Muscle of back (tissue), 3 donors: ENCODE measurements at regions not wholly inside any gene's neighbourhood (a gene's known extent, or its start where the extent isn't known, plus 50 kb on each side); places are given as distances from the start of the nearest gene placed in this dataset.
"Not testable (repeated sequence)": the region's sequence is repeated elsewhere in the genome, so short reads cannot be mapped to it uniquely, and the experiment has no call there.

Experiments
- DNase-seq, 3 donors: peaks; one replicate each; pipeline versions ENCODE4 v3.0.0 to v3.0.0-alpha.2; 2013

DNA sequence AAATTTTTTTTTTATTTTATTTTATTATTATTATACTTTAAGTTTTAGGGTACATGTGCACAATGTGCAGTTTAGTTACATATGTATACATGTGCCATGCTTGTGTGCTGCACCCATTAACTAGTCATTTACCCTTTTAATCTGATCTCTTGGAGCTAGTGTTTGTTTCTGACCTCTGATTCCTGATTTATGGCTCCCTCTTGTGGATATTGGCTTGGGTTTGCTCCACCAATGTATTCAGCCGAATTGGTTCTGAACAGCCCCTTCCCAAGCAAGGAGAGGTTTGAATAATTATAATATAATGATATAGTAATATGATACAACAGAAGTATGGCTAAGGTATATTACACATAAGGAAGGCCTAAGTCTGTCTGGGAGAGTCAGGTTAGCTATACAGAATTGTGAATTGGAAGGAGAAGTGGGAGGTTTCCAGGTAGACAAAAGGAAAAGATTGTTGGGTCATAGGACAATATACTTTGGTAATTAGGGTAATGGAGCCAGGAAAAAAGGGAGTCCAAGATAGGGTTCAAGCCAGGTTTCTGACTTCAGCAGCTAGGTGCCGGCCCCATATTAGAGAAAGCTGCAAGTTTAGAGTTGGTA lies 53.1 kb upstream of the HMCN1 start:
- DNase-seq: peak in 2 of 3 donors; percentile 17 to 41

GRCh38 chr1:185680453-185680852 lies 53.7 kb upstream of the HMCN1 start:
- DNase-seq: no peak

GRCh38 chr1:185679220-185679619 lies 55.0 kb upstream of the HMCN1 start:
- peak in 1 of 3 donors; percentile 13 for DNase-seq

- DNase-seq: no peak
These were observed 57.2 kb upstream of the HMCN1 start for GRCh38 chr1:185676969-185677368.

- DNase-seq: peak in 2 of 3 donors; percentile 24 to 44
These were observed 60.0 kb upstream of the HMCN1 start for GRCh38 chr1:185674201-185674600.

DNA sequence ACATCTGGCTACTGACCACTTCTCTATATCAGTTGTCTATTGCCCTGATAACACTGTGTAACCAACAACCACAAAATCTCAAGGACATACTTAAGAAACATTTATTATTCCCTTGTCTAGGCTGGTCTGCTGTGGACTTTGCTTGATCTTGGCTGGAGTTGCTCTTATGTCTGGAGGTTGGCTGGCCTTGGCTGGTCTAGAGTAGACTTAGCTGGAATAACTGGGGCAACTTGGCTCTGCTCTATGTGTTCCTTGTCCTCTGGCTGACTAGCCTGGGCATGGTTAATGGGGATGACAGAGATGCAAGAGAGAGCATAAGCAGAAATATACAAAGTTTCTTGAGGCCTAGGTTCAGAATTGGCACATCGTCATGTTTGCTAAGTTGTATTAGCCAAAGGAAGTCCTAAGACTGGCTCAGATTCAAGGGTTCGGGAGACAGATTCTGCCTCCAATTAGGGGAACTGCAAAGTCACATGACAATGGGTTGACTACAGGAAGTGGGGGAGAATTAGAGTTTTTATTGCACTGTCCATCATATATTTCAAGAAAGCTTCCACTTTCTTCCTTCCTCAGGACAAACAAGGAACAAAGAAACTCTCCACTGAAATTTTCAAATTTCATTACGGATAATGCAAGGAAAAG lies 61.4 kb upstream of the HMCN1 start:
- DNase-seq: peak in 1 of 3 donors; percentile 37

- peak in 1 of 3 donors; percentile 66 for DNase-seq
These were observed 64.0 kb upstream of the HMCN1 start for GRCh38 chr1:185670187-185670627.

DNA sequence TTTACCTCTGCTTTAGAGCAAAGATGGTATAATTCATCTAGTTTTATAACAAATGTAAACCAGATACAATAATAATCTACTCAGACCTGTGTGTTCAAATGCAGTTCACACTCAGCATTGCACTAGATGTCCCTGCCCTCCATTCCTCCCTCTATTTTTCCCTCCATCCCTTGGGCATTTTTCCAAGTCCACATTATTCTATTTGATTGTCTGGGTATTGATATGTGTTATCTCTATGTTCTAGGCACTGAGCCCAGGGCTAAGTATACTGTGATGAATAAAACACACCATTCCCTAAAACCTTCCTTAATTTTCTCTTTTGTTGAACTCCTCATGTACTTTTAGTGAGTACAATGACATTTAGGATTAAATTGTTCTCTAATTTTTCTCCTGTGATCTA lies 66.2 kb upstream of the HMCN1 start:
- DNase-seq: no peak

GRCh38 chr1:185666582-185666981 lies 67.6 kb upstream of the HMCN1 start:
- DNase-seq: no peak

DNA sequence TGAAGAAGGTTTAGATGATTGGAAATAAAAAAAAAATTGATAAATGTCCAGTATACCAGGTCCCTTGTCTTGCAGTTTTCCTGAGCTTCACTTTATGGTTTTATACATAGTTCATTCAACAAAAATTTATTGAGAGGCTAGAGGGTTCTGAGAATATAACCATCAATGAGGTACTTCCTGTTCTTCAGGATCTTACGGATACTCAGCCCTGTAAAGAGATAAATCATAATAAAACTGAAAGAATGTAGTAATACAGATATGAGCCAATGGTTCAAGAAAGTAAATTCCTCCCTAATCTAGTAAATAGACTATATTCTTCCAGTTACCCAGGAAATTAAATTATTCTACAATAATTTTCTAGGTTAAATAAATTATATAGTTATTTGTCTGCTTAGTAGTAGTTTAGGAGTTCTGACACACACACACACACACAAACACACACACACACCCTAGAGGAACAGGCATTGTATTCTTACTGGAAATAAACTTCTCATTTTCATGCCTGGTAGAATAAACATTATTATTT lies 70.4 kb upstream of the HMCN1 start:
- no peak for DNase-seq

DNA sequence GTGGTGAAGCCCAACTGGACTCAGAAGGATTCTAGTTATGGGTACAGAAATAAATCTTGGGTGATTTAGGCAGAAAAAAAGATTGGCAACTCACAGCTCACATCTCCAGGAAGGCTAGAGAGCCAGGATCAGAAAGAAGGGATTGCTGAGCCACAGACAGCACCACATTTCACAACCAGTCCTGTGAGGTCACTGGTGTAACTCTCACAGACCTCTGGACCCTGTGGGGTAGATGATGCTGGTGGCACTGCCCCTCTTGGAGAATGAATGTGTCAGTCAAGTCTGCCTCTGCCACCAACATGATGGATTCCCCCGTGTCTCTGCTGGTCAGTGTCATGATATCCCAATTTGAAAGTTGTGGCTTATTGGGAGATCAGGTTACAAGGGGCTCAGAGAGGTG lies 70.9 kb upstream of the HMCN1 start:
- DNase-seq: no peak

DNA sequence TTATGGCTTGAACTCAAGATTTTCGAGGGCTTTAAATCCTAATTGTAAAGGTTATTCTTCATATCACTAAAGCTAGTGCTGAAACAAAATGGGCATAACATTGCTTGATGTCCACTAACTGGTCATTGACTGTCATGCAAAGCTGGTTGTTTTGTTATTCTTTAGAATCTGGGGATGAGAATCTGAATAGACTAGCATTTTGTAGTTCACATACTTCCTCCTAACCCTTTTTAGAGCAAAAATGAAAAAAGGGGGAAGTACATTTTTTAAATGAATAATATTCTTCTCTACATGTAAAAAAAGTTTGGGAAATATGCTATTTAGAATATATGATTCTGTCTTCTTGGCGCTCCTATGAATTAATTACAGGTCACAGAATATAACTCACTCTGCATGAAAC lies 72.2 kb upstream of the HMCN1 start:
- DNase-seq: no peak

DNA sequence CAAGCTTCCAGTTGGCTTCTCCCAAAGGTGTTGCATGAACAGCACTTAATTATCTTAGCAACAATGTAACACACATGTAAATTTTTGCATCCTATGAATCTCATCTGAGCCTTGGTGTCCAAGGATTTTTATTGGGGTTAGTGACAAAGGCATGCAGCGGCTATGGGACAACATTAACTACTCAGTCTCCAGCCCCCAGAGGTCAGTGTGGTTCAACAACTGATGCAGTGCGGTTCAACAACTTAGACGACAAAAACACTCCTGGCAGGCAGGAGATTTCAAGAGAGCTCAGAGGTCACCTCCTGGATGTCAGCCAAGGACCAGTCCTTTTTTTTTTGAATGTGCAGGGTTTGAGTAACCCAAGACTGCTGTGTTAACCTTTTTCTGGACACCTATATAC lies 77.5 kb upstream of the HMCN1 start:
- DNase-seq: no peak

GRCh38 chr1:185654952-185655314 lies 79.3 kb upstream of the HMCN1 start:
- DNase-seq: no peak

DNA sequence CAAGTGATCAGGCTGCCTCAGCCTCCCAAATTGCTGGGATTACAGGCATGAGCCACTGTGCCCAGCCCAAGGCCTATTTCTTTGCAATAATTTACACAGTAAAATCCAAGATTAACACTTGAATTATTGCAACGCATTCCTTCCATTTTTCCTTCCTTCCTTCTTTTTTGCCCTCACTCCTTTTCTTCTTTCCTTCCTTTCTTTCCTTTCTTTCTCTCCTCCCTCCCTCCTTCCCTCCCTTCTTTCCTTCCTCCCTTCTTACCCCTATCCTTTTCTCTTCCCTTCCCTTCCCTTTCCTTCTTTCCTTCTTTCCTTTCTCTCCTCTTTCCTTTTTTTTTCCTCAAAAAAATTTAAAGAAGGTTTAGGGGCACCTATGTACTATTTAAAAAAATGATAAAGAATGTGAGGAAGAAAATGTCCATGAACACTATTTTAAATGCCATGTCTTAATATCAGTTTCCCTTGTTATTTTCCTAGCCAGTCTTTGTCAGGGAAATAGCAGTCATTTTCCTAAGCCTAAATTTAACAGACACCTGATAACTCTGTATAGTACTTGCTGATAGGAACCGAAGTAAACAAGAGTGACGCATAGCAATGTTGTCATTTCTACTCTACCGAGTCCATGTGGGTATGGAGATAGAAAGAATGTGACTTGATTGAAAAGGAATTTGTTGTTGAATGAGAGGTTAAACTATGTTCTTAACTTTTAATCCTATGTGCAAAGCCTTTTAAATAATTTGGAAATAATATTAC lies 79.8 kb upstream of the HMCN1 start:
- DNase-seq: no peak

DNA sequence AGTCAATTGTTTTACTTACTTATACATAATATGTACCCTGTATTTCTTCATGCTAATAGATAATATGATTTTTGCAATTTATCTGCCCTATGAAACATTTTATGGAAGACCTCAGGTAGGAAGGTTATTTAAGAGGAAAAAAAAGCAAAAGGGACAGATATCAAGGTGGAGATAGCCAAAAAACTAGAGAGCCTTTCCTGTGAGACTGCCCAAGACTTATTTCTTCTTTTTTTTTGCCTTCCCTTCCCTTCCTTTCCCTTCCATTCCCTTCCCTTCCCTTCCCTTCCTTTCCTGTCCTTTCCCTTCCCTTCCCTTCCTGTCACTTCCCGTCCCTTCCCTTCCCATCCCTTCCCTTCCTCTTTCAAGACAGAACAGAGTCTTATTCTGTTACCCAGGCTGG lies 80.6 kb upstream of the HMCN1 start:
- DNase-seq: no peak

- DNase-seq: no peak
These were observed 81.8 kb upstream of the HMCN1 start for GRCh38 chr1:185652348-185652747.

DNA sequence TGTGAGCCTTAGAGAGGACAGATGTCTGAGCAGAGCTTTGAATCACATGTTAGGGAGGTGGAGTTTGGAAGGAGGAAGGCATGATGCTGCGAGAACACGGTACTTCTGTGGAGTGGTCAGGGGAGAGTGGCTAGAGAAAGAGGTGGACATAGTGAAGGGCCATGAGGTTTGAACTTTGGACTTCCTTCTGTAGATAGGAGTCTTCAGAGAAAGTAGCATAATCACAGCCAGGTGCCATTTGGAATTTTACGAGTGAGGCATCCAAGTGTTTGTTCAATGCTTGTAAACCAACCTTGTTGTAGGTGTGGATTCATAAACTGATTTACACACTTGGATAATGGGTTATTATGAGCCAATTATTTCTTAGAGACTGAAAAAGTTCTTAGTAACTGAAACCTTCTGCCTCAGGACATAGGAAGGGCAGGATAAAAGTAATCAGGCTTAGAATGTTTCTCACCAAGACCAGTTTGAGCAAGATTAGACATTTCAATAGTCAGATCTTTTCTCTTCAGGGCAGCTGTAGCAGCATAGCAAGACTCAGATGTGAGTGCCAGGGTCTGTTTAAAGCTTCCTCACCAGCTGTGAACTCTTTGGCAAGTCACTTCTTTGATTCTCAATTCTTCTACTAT lies 83.5 kb upstream of the HMCN1 start:
- no peak for DNase-seq

- DNase-seq: no peak
These were observed 85.2 kb upstream of the HMCN1 start for GRCh38 chr1:185648858-185649589.

GRCh38 chr1:185647597-185648267 lies 86.5 kb upstream of the HMCN1 start:
- DNase-seq: not testable (repeated sequence)

- DNase-seq: peak; percentile 65 to 98 (median 79)
These were observed 87.9 kb upstream of the HMCN1 start for GRCh38 chr1:185646202-185646683.
